HL-60 (cell line): ENCODE measurements at regions not wholly inside any gene's neighbourhood (a gene's known extent, or its start where the extent isn't known, plus 50 kb on each side); places are given as distances from the start of the nearest gene placed in this dataset.

Source experiments
- DNase-seq, 2 experiments: peaks; one replicate each; pipeline ENCODE4 v3.0.0-alpha.2; 2010 to 2020; ENCODE audit warnings: low read depth in 1 of 2, low spot score in 1 of 2
- H3K27ac ChIP-seq: fragments of 250-450 bp; sonication (Bioruptor Pico); replicated peaks from 2 replicates; pipeline ENCODE4 v1.5.1; 2020; ENCODE audit warnings: mild to moderate bottlenecking, moderate library complexity
- H3K27me3 ChIP-seq: fragments of 250-450 bp; sonication (Bioruptor Pico); 2 replicates; pipeline ENCODE4 v1.5.1; 2021; ENCODE audit warnings: mild to moderate bottlenecking, moderate library complexity; ENCODE audit not compliant: insufficient read depth, poor library complexity, severe bottlenecking
- H3K4me3 ChIP-seq: replicated peaks from 2 replicates; pipeline ENCODE4 v1.5.1; 2011; ENCODE audit warnings: mild to moderate bottlenecking, control low read depth, low read length; ENCODE audit not compliant: insufficient read depth
- CTCF ChIP-seq: IDR thresholded peaks from one replicate; pipeline ENCODE4 v1.5.1; 2011; ENCODE audit warnings: low read length, control low read depth, inconsistent platforms; ENCODE audit not compliant: insufficient read depth
- GABPA ChIP-seq: IDR thresholded peaks from 2 replicates; pipeline ENCODE4 v1.6.1; 2012; ENCODE audit warnings: low read depth
- POLR2AphosphoS5 ChIP-seq: IDR thresholded peaks from 2 replicates; pipeline ENCODE4 v1.6.1; 2012; ENCODE audit warnings: low read depth
- SPI1 ChIP-seq: IDR thresholded peaks from 2 replicates; pipeline ENCODE4 v1.6.1; 2012; ENCODE audit warnings: low read depth, mild to moderate bottlenecking, borderline replicate concordance
- TF ChIP-seq, protein P1 (sequence below): IDR thresholded peaks from 2 replicates; pipeline ENCODE4 v1.6.1; 2012; ENCODE audit warnings: low read depth; ENCODE audit not compliant: insufficient replicate concordance

- H3K27ac ChIP-seq = no peak overlapping the region
- DNase-seq = no peak
- H3K27me3 ChIP-seq = no peaks in the 10 kb centered on the region
- TF ChIP-seq POLR2AphosphoS5 = no peak
- no peak for TF ChIP-seq CTCF
- no peak for TF ChIP-seq SPI1
- TF ChIP-seq GABPA = no peak
- TF ChIP-seq, protein P1, sequence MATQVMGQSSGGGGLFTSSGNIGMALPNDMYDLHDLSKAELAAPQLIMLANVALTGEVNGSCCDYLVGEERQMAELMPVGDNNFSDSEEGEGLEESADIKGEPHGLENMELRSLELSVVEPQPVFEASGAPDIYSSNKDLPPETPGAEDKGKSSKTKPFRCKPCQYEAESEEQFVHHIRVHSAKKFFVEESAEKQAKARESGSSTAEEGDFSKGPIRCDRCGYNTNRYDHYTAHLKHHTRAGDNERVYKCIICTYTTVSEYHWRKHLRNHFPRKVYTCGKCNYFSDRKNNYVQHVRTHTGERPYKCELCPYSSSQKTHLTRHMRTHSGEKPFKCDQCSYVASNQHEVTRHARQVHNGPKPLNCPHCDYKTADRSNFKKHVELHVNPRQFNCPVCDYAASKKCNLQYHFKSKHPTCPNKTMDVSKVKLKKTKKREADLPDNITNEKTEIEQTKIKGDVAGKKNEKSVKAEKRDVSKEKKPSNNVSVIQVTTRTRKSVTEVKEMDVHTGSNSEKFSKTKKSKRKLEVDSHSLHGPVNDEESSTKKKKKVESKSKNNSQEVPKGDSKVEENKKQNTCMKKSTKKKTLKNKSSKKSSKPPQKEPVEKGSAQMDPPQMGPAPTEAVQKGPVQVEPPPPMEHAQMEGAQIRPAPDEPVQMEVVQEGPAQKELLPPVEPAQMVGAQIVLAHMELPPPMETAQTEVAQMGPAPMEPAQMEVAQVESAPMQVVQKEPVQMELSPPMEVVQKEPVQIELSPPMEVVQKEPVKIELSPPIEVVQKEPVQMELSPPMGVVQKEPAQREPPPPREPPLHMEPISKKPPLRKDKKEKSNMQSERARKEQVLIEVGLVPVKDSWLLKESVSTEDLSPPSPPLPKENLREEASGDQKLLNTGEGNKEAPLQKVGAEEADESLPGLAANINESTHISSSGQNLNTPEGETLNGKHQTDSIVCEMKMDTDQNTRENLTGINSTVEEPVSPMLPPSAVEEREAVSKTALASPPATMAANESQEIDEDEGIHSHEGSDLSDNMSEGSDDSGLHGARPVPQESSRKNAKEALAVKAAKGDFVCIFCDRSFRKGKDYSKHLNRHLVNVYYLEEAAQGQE = no peak
- H3K4me3 ChIP-seq = no peak overlapping the region
These were observed 149.6 kb downstream of the ICOS start for GRCh38 chr2:204086167-204086566.

DNA sequence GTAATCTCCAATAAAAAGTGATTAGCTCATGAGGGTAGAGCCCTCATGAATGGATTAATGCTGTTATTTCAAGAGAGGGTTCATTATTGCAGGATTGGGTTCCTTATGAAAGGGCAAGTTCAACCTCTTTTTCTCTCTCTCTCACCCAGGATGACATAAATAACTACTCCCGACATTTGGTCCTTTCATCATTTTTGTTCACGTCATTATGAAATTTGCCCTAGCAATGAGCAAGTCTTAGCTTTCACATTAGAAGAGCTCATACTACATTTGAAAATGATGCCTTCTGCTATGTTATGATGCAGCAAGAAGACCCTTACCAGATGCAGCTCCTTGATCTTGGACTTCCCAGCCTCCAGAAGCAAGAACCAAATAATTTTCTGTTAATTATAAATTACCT lies 152.5 kb downstream of the ICOS start:
- no peak for TF ChIP-seq SPI1
- TF ChIP-seq, protein P1 = no peak
- Histone ChIP-seq H3K4me3 (no peak overlapping the region), H3K27ac (no peak overlapping the region), H3K27me3 (no peaks in the 10 kb centered on the region)
- no peak for DNase-seq

GRCh38 chr2:204089574-204089973 lies 153.0 kb downstream of the ICOS start:
- TF ChIP-seq SPI1 (no peak), CTCF (no peak), GABPA (no peak), POLR2AphosphoS5 (no peak)
- TF ChIP-seq, protein P1 = no peak
- no peak for DNase-seq
- H3K27me3 ChIP-seq = no peaks in the 10 kb centered on the region
- no peak overlapping the region for H3K27ac ChIP-seq
- H3K4me3 ChIP-seq = no peak overlapping the region

DNA sequence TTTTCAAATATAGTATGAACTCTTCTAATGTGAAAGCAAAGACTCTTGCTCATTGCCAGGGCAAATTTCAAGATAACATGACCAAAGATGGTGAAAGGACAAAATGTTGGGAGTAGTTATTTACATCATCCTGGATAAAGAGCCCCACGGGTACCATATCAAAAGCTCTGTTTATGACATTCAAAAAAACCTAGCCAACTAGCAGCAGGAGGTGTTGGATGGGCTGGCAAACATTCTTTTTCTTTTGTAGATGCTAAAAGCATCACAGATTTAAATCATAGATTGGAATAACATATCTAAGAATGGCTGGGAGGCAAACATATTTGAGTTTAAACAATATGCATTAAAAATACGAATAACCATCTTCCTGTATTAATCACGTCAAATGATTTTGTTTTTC lies 153.5 kb downstream of the ICOS start:
- no peak overlapping the region for H3K4me3 ChIP-seq
- H3K27ac ChIP-seq = no peak overlapping the region
- DNase-seq = no peak
- TF ChIP-seq SPI1 (no peak), GABPA (no peak), POLR2AphosphoS5 (no peak), CTCF (no peak)
- TF ChIP-seq, protein P1 = no peak
- H3K27me3 ChIP-seq = no peaks in the 10 kb centered on the region
